ENCODE measurements at regions not wholly inside any gene's neighbourhood (a gene's known extent, or its start where the extent isn't known, plus 50 kb on each side); places are given as distances from the start of the nearest gene placed in this dataset.
A peak's percentile ranks its signal among the peaks of the same experiment; 100 is the strongest.

- Histone ChIP-seq H3K4me3 (ENCODE audit: low read length) (no peak overlapping the region), H3K9me3 (replicated peaks; ENCODE audit: control insufficient read depth, low read depth, low read length) (no peaks in the 10 kb centered on the region), H3K4me1 (ENCODE audit: control insufficient read depth, insufficient read depth, low read length) (peaks cover 4% of the 10 kb centered on the region), H3K27me3 (ENCODE audit: control insufficient read depth, insufficient read depth, low read length) (no peaks in the 10 kb centered on the region), H3K36me3 (ENCODE audit: control insufficient read depth, insufficient read depth, low read length) (no peaks in the 10 kb centered on the region), H3K27ac (ENCODE audit: low read length) (no peak overlapping the region)
- 57% methylated on average over 1 of the region's 3 CpGs for WGBS (ENCODE audit: insufficient coverage)
- peak; percentile 4 for DNase-seq
Measured at GRCh38 chr16:51938861-51939260, 608.1 kb downstream of the TOX3 start.

GRCh38 chr16:51937771-51938170 is 609.2 kb downstream of the TOX3 start:
- Histone ChIP-seq H3K9me3 (replicated peaks; ENCODE audit: control insufficient read depth, low read depth, low read length) (no peaks in the 10 kb centered on the region), H3K4me3 (ENCODE audit: low read length) (no peak overlapping the region), H3K4me1 (ENCODE audit: control insufficient read depth, insufficient read depth, low read length) (peaks cover 4% of the 10 kb centered on the region), H3K27ac (ENCODE audit: low read length) (no peak overlapping the region), H3K36me3 (ENCODE audit: control insufficient read depth, insufficient read depth, low read length) (no peaks in the 10 kb centered on the region), H3K27me3 (ENCODE audit: control insufficient read depth, insufficient read depth, low read length) (no peaks in the 10 kb centered on the region)
- 65% methylated on average over 2 of the region's 6 CpGs for WGBS (ENCODE audit: insufficient coverage)
- no peak for DNase-seq

- peaks cover 4% of the 10 kb centered on the region for H3K4me1 ChIP-seq (ENCODE audit: control insufficient read depth, insufficient read depth, low read length)
- no peaks in the 10 kb centered on the region for H3K9me3 ChIP-seq (replicated peaks; ENCODE audit: control insufficient read depth, low read depth, low read length)
- no peaks in the 10 kb centered on the region for H3K36me3 ChIP-seq (ENCODE audit: control insufficient read depth, insufficient read depth, low read length)
- no peak overlapping the region for H3K4me3 ChIP-seq (ENCODE audit: low read length)
- no peak for DNase-seq
- no peak overlapping the region for H3K27ac ChIP-seq (ENCODE audit: low read length)
- WGBS (ENCODE audit: insufficient coverage), result no CpG with 5 or more reads among the region's 5 CpGs
- H3K27me3 ChIP-seq (ENCODE audit: control insufficient read depth, insufficient read depth, low read length), result no peaks in the 10 kb centered on the region
Measured at GRCh38 chr16:51936846-51937245, 610.1 kb downstream of the TOX3 start.

DNA sequence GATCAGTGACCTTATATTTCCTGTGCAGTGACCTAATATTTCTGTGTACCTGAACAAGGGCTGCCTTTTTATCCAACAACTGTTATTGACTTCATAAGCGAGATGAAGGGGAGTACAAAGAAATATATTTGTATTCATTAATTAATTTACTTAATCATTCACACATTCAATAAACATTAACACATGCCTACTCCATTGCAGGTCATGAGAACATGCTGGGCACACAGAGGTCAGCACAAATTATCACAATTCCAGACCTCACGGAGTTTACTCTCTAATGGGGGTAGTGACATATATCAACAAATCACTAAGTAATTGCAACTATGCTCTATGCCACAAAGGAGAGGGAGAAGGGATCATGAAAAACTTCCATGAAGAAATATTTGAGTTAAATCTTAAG is 614.6 kb downstream of the TOX3 start:
- H3K27me3 ChIP-seq (ENCODE audit: control insufficient read depth, insufficient read depth, low read length), result no peaks in the 10 kb centered on the region
- no peaks in the 10 kb centered on the region for H3K9me3 ChIP-seq (replicated peaks; ENCODE audit: control insufficient read depth, low read depth, low read length)
- DNase-seq, result no peak
- H3K36me3 ChIP-seq (ENCODE audit: control insufficient read depth, insufficient read depth, low read length), result no peaks in the 10 kb centered on the region
- no peaks in the 10 kb centered on the region for H3K4me1 ChIP-seq (ENCODE audit: control insufficient read depth, insufficient read depth, low read length)
- no peak overlapping the region for H3K4me3 ChIP-seq (ENCODE audit: low read length)
- no CpG with 5 or more reads among the region's 2 CpGs for WGBS (ENCODE audit: insufficient coverage)
- H3K27ac ChIP-seq (ENCODE audit: low read length), result no peak overlapping the region

- Histone ChIP-seq H3K36me3 (ENCODE audit: control insufficient read depth, insufficient read depth, low read length) (no peaks in the 10 kb centered on the region), H3K4me3 (ENCODE audit: low read length) (no peak overlapping the region), H3K27me3 (ENCODE audit: control insufficient read depth, insufficient read depth, low read length) (no peaks in the 10 kb centered on the region), H3K4me1 (ENCODE audit: control insufficient read depth, insufficient read depth, low read length) (no peaks in the 10 kb centered on the region), H3K27ac (ENCODE audit: low read length) (no peak overlapping the region), H3K9me3 (replicated peaks; ENCODE audit: control insufficient read depth, low read depth, low read length) (no peaks in the 10 kb centered on the region)
- no CpG with 5 or more reads among the region's 5 CpGs for WGBS (ENCODE audit: insufficient coverage)
- no peak for DNase-seq
Measured at GRCh38 chr16:51931653-51932052, 615.3 kb downstream of the TOX3 start.

DNA sequence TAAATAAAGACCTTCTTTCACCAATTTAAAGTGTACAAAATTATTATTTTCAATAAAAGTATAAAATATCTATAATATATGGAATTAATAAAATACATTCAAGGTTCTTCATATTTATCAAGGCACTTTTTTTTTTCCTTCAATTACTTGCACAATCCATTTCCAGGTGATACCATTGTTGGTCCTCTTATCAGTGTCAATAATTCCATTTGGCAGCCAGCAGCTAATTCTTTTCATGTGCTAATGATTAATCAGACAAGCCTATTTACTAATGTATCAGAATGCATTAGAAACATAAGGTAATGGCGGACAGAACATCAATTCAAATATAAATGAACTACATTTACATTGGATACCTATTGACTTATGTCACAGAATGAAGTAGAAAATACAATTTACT is 622.2 kb downstream of the TOX3 start:
- Histone ChIP-seq H3K4me3 (ENCODE audit: low read length) (no peak overlapping the region), H3K27ac (ENCODE audit: low read length) (no peak overlapping the region), H3K4me1 (ENCODE audit: control insufficient read depth, insufficient read depth, low read length) (no peaks in the 10 kb centered on the region), H3K36me3 (ENCODE audit: control insufficient read depth, insufficient read depth, low read length) (no peaks in the 10 kb centered on the region), H3K9me3 (replicated peaks; ENCODE audit: control insufficient read depth, low read depth, low read length) (no peaks in the 10 kb centered on the region), H3K27me3 (ENCODE audit: control insufficient read depth, insufficient read depth, low read length) (no peaks in the 10 kb centered on the region)
- no CpG with 5 or more reads among the region's 1 CpG for WGBS (ENCODE audit: insufficient coverage)
- no peak for DNase-seq

DNA sequence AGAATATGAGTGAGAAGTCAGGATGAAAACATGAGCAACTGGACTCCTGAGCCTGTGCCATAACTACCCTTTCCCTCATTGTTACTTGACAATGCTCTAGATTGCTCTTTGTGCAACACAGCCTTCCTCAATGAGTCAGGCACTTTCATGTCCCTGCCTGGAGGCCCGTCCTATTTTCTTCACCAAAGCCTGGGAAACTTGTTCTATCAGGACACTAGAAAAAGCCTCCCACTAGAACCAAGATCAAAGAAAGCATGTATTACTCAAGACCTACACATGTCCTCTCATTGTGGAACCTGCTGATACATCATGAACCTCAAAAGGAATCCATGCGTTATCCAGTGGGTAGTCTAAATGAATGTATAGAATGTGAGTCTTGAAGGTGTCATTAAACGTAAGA is 624.5 kb downstream of the TOX3 start:
- no peaks in the 10 kb centered on the region for H3K27me3 ChIP-seq (ENCODE audit: control insufficient read depth, insufficient read depth, low read length)
- no peak for DNase-seq
- no peaks in the 10 kb centered on the region for H3K36me3 ChIP-seq (ENCODE audit: control insufficient read depth, insufficient read depth, low read length)
- H3K27ac ChIP-seq (ENCODE audit: low read length), result no peak overlapping the region
- no peaks in the 10 kb centered on the region for H3K9me3 ChIP-seq (replicated peaks; ENCODE audit: control insufficient read depth, low read depth, low read length)
- WGBS (ENCODE audit: insufficient coverage), result no CpG with 5 or more reads among the region's 3 CpGs
- H3K4me3 ChIP-seq (ENCODE audit: low read length), result no peak overlapping the region
- no peaks in the 10 kb centered on the region for H3K4me1 ChIP-seq (ENCODE audit: control insufficient read depth, insufficient read depth, low read length)

DNA sequence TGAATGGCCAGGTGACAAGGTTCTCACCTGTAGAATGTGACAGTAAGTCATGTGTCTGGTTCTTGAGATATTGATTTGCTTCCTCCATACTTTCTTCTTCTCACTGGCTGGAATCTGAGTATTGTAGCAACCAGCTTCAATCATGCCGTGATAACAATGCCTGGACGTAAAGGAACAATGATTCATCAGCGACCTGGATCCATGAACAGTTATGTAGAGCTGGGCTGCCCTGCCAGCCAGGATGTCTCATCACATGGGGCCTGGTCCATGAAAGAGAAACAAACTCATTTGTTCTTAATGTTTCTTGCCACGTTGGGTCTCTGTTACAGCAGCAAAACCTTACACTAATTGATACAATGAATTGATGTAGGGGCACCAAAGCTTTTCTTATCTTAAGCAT is 627.2 kb downstream of the TOX3 start:
- Histone ChIP-seq H3K27me3 (ENCODE audit: control insufficient read depth, insufficient read depth, low read length) (no peaks in the 10 kb centered on the region), H3K4me1 (ENCODE audit: control insufficient read depth, insufficient read depth, low read length) (no peaks in the 10 kb centered on the region), H3K9me3 (replicated peaks; ENCODE audit: control insufficient read depth, low read depth, low read length) (no peaks in the 10 kb centered on the region), H3K36me3 (ENCODE audit: control insufficient read depth, insufficient read depth, low read length) (no peaks in the 10 kb centered on the region), H3K27ac (ENCODE audit: low read length) (no peak overlapping the region), H3K4me3 (ENCODE audit: low read length) (no peak overlapping the region)
- 88% methylated on average over 3 of the region's 4 CpGs for WGBS (ENCODE audit: insufficient coverage)
- DNase-seq, result no peak

- WGBS (ENCODE audit: insufficient coverage), result 79% methylated on average over 2 of the region's 2 CpGs
Measured at GRCh38 chr16:51916814-51917213, 630.1 kb downstream of the TOX3 start.

DNA sequence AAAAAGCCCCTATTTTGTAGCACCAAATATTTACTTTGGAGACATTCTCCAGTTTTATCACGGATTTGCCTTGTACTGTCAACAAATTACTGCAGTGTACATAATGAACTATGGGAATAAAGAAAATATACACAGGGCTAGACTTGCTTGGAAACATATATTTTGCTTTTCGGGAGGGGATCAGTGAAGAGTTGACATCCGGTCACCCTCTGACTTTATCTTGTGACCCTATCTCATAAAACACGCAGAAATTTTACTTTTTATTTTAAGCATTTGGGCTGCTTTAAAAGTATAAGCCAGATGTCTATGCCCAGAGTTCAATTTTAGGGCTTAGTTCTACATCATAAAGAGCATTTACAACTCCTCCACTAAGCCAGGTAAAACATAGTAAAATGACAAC is 630.7 kb downstream of the TOX3 start:
- no peaks in the 10 kb centered on the region for H3K4me1 ChIP-seq (ENCODE audit: control insufficient read depth, insufficient read depth, low read length)
- no peak overlapping the region for H3K27ac ChIP-seq (ENCODE audit: low read length)
- H3K9me3 ChIP-seq (replicated peaks; ENCODE audit: control insufficient read depth, low read depth, low read length), result no peaks in the 10 kb centered on the region
- H3K36me3 ChIP-seq (ENCODE audit: control insufficient read depth, insufficient read depth, low read length), result no peaks in the 10 kb centered on the region
- no peaks in the 10 kb centered on the region for H3K27me3 ChIP-seq (ENCODE audit: control insufficient read depth, insufficient read depth, low read length)
- WGBS (ENCODE audit: insufficient coverage), result no CpG with 5 or more reads among the region's 4 CpGs
- DNase-seq, result no peak
- H3K4me3 ChIP-seq (ENCODE audit: low read length), result no peak overlapping the region

More at GRCh38 chr16:51916814-51917213, 630.1 kb downstream of the TOX3 start:
- H3K27ac ChIP-seq (ENCODE audit: low read length), result no peak overlapping the region
- no peak overlapping the region for H3K4me3 ChIP-seq (ENCODE audit: low read length)
- H3K36me3 ChIP-seq (ENCODE audit: control insufficient read depth, insufficient read depth, low read length), result no peaks in the 10 kb centered on the region
- no peak for DNase-seq
- H3K4me1 ChIP-seq (ENCODE audit: control insufficient read depth, insufficient read depth, low read length), result no peaks in the 10 kb centered on the region
- H3K27me3 ChIP-seq (ENCODE audit: control insufficient read depth, insufficient read depth, low read length), result no peaks in the 10 kb centered on the region
- H3K9me3 ChIP-seq (replicated peaks; ENCODE audit: control insufficient read depth, low read depth, low read length), result no peaks in the 10 kb centered on the region

DNA sequence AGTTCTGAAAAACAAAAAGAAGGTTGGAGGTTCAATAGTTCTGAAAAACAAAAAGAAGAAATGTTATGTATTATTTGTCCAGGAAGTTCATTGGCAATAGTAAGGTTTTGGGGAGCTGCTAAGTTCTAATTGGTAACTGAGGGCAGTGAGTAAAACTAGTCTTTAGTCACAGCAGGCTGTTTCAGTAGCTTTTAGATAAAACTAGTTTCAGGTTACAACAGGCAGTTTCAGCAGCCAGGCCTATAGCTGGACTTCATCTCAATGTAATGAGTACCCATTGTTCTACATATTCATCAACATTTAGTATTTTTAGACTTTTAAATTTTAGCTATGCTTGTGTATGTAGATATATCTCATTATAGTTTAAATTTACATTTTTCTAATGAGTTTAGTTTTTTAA is 639.3 kb downstream of the TOX3 start:
- Histone ChIP-seq H3K4me1 (ENCODE audit: control insufficient read depth, insufficient read depth, low read length) (no peaks in the 10 kb centered on the region), H3K27me3 (ENCODE audit: control insufficient read depth, insufficient read depth, low read length) (no peaks in the 10 kb centered on the region), H3K9me3 (replicated peaks; ENCODE audit: control insufficient read depth, low read depth, low read length) (no peaks in the 10 kb centered on the region), H3K27ac (ENCODE audit: low read length) (no peak overlapping the region), H3K4me3 (ENCODE audit: low read length) (no peak overlapping the region), H3K36me3 (ENCODE audit: control insufficient read depth, insufficient read depth, low read length) (no peaks in the 10 kb centered on the region)
- no peak for DNase-seq
